SK-N-MC (cell line): ENCODE measurements at regions not wholly inside any gene's neighbourhood (a gene's known extent, or its start where the extent isn't known, plus 50 kb on each side); places are given as distances from the start of the nearest gene placed in this dataset.

ENCODE experiments used
- EZH2 ChIP-seq: fragments of 200-600 bp; sonication (generic); IDR thresholded peaks from one replicate; pipeline ENCODE4 v1.6.1; 2017; ENCODE audit warnings: antibody characterized with exemption
- FOXP2 ChIP-seq: optimal IDR thresholded peaks from 2 replicates; pipeline ENCODE3; 2011; ENCODE audit warnings: mild to moderate bottlenecking, moderate library complexity; ENCODE audit not compliant: insufficient read depth; ENCODE audit errors: extremely low read length, control extremely low read depth
- POLR2AphosphoS5 ChIP-seq: IDR thresholded peaks from 2 replicates; pipeline ENCODE4 v1.6.1; 2012; ENCODE audit warnings: mild to moderate bottlenecking, low read depth, low read length, borderline replicate concordance

- TF ChIP-seq EZH2, result no peak
- no peak for TF ChIP-seq POLR2AphosphoS5
- no peak for TF ChIP-seq FOXP2
Measured at GRCh38 chr10:131657318-131657984, 243.4 kb upstream of the PPP2R2D start.
